RWPE2 (cell line): ENCODE measurements at regions not wholly inside any gene's neighbourhood (a gene's known extent, or its start where the extent isn't known, plus 50 kb on each side); places are given as distances from the start of the nearest gene placed in this dataset.

Source experiments
- ATAC-seq: fragments of 200-7000 bp; cut with Tn5 transposase; 3 replicates; pipeline ENCODE4 v1.9.1; 2021; ENCODE audit warnings: low read depth
- DNase-seq: peaks from one replicate; pipeline ENCODE4 v3.0.0-alpha.2; 2020; ENCODE audit warnings: low spot score
- H3K27ac ChIP-seq: fragments of 450-650 bp; 2 replicates; pipeline ENCODE4 v1.5.1; 2017; ENCODE audit warnings: mild to moderate bottlenecking; ENCODE audit not compliant: poor library complexity, severe bottlenecking
- H3K27me3 ChIP-seq: fragments of 250-450 bp; sonication (Bioruptor Pico); 2 replicates; pipeline ENCODE4 v1.5.1; 2021; ENCODE audit warnings: mild to moderate bottlenecking, moderate library complexity; ENCODE audit not compliant: insufficient read depth, poor library complexity, severe bottlenecking
- H3K36me3 ChIP-seq: fragments of 250-450 bp; sonication (Bioruptor Pico); 2 replicates; pipeline ENCODE4 v1.5.1; 2020; ENCODE audit warnings: low read depth, mild to moderate bottlenecking, moderate library complexity
- H3K4me1 ChIP-seq: fragments of 250-450 bp; sonication (Bioruptor Pico); 2 replicates; pipeline ENCODE4 v1.5.1; 2021; ENCODE audit warnings: mild to moderate bottlenecking, moderate library complexity; ENCODE audit not compliant: insufficient read depth, poor library complexity, severe bottlenecking
- H3K4me3 ChIP-seq: fragments of 250-450 bp; sonication (Bioruptor Pico); 2 replicates; pipeline ENCODE4 v1.5.1; 2021; ENCODE audit warnings: mild to moderate bottlenecking, moderate library complexity; ENCODE audit not compliant: severe bottlenecking
- H3K9me3 ChIP-seq: fragments of 250-450 bp; sonication (Bioruptor Pico); 2 replicates; pipeline ENCODE4 v1.5.1; 2021; ENCODE audit warnings: mild to moderate bottlenecking, moderate library complexity; ENCODE audit not compliant: severe bottlenecking
- TF ChIP-seq, protein P1 (sequence below): fragments of 450-650 bp; IDR thresholded peaks from one replicate; pipeline ENCODE4 v1.5.1; 2017; ENCODE audit warnings: mild to moderate bottlenecking, moderate library complexity; ENCODE audit not compliant: poor library complexity, severe bottlenecking

DNA sequence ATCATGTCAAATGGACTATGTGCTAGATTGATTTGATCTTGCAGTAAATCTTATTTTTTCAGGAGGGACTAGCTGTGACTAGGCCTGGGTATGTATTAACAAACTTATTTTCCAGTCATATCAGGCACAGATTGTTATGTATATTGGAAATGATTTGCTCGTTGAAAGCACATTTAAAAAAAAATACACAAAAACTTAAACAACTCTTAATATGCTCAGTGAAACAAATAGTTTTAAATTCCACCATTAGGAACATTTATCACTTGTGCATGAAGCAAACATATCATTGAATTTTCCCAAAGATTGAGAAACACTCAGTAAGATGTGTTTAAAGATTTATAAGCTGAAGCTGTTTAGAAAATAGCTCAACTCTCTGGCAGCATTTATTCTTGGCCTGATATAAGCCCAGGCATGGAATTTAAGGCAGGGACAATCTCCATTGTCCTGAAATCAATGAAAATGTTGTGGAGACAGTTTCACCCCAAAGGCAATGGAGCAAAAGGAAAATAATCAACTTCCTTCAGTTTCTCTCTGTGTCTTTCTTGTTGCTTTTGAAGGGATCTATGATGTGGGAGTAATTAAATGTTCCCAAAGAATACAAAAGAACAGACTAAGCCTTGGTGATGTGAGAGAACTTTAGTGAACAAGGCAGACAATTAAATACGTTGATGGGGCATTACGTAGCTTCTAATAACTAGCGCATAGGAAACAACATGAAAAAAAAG, 250.3 kb downstream of the GPR37 start:
- TF ChIP-seq, protein P1, sequence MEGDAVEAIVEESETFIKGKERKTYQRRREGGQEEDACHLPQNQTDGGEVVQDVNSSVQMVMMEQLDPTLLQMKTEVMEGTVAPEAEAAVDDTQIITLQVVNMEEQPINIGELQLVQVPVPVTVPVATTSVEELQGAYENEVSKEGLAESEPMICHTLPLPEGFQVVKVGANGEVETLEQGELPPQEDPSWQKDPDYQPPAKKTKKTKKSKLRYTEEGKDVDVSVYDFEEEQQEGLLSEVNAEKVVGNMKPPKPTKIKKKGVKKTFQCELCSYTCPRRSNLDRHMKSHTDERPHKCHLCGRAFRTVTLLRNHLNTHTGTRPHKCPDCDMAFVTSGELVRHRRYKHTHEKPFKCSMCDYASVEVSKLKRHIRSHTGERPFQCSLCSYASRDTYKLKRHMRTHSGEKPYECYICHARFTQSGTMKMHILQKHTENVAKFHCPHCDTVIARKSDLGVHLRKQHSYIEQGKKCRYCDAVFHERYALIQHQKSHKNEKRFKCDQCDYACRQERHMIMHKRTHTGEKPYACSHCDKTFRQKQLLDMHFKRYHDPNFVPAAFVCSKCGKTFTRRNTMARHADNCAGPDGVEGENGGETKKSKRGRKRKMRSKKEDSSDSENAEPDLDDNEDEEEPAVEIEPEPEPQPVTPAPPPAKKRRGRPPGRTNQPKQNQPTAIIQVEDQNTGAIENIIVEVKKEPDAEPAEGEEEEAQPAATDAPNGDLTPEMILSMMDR: no peak
- no peak for ATAC-seq
- DNase-seq: no peak
- Histone ChIP-seq H3K27me3 (no peaks in the 10 kb centered on the region), H3K4me3 (no peak overlapping the region), H3K9me3 (no peaks in the 10 kb centered on the region), H3K4me1 (no peaks in the 10 kb centered on the region), H3K27ac (no peak overlapping the region), H3K36me3 (no peaks in the 10 kb centered on the region)

DNA sequence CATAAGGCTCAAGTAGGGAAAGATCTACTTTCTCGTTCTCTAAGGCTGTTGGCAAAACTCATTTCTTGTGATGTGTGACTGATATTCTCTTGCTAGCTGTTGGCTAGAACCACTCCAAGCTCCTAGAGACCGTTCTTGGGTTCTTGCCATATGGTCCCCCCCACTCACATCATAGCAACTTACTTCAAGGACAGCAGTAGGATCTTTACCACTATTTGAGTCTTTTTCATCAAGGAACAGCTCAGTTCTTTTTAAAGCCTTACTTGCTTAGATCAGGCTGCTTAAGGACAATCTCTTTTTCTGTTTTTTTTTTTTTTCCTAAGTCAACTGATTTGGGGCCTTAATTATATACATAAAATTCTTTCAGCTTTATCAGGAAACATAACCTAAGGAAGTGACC, 251.1 kb downstream of the GPR37 start:
- ATAC-seq (no peak), DNase-seq (no peak)
- H3K36me3 ChIP-seq: no peaks in the 10 kb centered on the region
- H3K27ac ChIP-seq: no peak overlapping the region
- no peaks in the 10 kb centered on the region for H3K9me3 ChIP-seq
- H3K4me1 ChIP-seq: no peaks in the 10 kb centered on the region
- no peak overlapping the region for H3K4me3 ChIP-seq
- TF ChIP-seq, protein P1: no peak
- H3K27me3 ChIP-seq: no peaks in the 10 kb centered on the region

DNA sequence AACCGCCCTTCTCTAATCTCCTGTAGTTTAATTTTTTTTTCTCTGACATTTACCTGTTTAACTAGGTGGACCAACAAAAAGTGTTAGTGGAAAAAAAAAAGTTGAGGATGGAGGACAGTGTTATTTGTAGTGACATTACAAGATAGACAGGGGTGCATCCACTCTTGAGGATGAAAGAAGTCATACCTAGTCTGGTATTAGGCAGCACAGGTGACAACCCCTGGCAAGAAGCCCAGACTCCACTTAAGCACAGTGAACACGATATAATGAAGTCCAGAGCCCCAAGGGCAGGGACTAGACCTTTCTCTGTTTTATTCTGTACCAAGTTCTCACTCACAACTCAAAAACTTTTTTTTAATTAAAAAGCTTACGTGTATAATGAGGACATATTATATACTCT, 268.4 kb downstream of the GPR37 start:
- no peak overlapping the region for H3K4me3 ChIP-seq
- no peaks in the 10 kb centered on the region for H3K4me1 ChIP-seq
- ATAC-seq (no peak), DNase-seq (no peak)
- TF ChIP-seq, protein P1: no peak
- no peaks in the 10 kb centered on the region for H3K27me3 ChIP-seq
- no peaks in the 10 kb centered on the region for H3K9me3 ChIP-seq
- no peak overlapping the region for H3K27ac ChIP-seq
- H3K36me3 ChIP-seq: no peaks in the 10 kb centered on the region

DNA sequence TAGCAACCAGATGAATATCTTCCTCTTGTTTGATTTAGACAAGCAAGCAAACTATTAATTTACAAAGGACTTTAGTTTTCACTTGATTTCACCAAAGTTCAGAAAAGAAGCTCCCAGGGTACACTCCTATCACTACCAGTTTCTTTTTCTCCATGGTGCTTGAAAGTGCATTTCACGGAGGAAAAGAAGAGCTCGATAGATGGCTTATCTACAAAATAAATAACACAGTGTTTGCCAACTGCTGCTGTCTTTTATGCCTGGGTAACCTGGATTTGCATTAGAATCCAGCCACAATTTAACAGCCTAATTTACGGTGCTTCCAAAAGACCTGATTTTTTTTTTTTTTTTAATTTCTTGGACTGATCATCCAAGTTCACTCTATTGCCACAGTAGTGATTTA, 275.7 kb downstream of the GPR37 start:
- Histone ChIP-seq H3K4me3 (no peak overlapping the region), H3K27ac (no peak overlapping the region), H3K4me1 (no peaks in the 10 kb centered on the region), H3K9me3 (no peaks in the 10 kb centered on the region), H3K27me3 (no peaks in the 10 kb centered on the region), H3K36me3 (no peaks in the 10 kb centered on the region)
- DNase-seq (no peak), ATAC-seq (no peak)
- TF ChIP-seq, protein P1: no peak

DNA sequence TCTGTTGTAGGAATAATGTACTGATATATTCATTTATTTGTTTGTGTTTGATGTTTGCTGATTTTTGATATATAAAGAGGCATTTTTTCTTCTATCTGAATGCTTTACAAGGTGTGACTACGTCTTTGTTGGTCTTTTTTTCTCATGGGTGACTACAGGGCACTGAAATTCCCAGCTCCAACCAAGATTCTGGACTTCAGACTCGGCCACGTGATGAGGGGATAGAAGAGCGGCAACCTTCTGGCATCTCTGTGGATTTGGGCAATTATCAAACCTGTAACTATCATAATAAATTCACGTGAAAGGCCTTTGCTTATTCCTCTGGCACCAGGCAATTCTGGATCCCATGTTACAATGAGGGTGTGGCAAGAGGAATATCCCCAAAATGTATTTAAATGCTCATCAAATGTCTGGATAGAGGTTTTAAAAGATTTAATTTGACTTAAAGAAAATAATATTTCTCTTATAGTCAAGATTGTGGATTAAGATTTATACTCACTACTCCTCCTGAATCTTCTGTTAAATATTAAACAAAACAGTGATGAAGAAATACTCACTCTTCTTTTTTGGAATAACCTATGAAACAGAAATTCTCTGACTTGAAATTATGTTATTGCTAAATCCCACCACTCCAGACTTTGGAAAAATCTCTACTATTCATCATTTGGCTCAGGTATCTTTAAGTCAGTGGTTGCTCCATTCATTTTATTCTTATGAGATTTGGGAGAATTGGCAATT, 276.3 kb downstream of the GPR37 start:
- TF ChIP-seq, protein P1: no peak
- H3K9me3 ChIP-seq: no peaks in the 10 kb centered on the region
- no peak overlapping the region for H3K4me3 ChIP-seq
- ATAC-seq (no peak), DNase-seq (no peak)
- H3K27ac ChIP-seq: no peak overlapping the region
- H3K4me1 ChIP-seq: no peaks in the 10 kb centered on the region
- no peaks in the 10 kb centered on the region for H3K27me3 ChIP-seq
- H3K36me3 ChIP-seq: no peaks in the 10 kb centered on the region
